Tibial nerve (tissue), 4 donors: ENCODE measurements at regions not wholly inside any gene's neighbourhood (a gene's known extent, or its start where the extent isn't known, plus 50 kb on each side); places are given as distances from the start of the nearest gene placed in this dataset.

Experiments
- EP300 ChIP-seq, 2 donors: sonication (generic); formaldehyde crosslinking; IDR thresholded peaks; one replicate each; pipeline ENCODE4 v1.6.1; 2017; ENCODE audit warnings: antibody characterized with exemption in 2 of 2, mild to moderate bottlenecking in 1 of 2
- POLR2A ChIP-seq, 2 donors: fragments of 450-650 bp; IDR thresholded peaks; one replicate each; pipeline ENCODE4 v1.6.1; 2017; ENCODE audit warnings: antibody characterized with exemption in 2 of 2, mild to moderate bottlenecking in 2 of 2, moderate library complexity in 2 of 2
- TF ChIP-seq, protein P1 (sequence below), 5 experiments: fragments of 200-600 bp in 3 of 5; fragments of 450-650 bp in 2 of 5; sonication (generic) in 3 of 5; IDR thresholded peaks; one replicate each; pipeline ENCODE4 v1.5.1; 2016 to 2019; ENCODE audit warnings: antibody characterized with exemption in 5 of 5, mild to moderate bottlenecking in 3 of 5, moderate library complexity in 2 of 5

- no peak for TF ChIP-seq EP300 (IDR thresholded peaks at IDR 0.05)
- TF ChIP-seq, protein P1, sequence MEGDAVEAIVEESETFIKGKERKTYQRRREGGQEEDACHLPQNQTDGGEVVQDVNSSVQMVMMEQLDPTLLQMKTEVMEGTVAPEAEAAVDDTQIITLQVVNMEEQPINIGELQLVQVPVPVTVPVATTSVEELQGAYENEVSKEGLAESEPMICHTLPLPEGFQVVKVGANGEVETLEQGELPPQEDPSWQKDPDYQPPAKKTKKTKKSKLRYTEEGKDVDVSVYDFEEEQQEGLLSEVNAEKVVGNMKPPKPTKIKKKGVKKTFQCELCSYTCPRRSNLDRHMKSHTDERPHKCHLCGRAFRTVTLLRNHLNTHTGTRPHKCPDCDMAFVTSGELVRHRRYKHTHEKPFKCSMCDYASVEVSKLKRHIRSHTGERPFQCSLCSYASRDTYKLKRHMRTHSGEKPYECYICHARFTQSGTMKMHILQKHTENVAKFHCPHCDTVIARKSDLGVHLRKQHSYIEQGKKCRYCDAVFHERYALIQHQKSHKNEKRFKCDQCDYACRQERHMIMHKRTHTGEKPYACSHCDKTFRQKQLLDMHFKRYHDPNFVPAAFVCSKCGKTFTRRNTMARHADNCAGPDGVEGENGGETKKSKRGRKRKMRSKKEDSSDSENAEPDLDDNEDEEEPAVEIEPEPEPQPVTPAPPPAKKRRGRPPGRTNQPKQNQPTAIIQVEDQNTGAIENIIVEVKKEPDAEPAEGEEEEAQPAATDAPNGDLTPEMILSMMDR (IDR thresholded peaks at IDR 0.05), result no peak
- TF ChIP-seq POLR2A (IDR thresholded peaks at IDR 0.05), result no peak
These were observed 138.3 kb downstream of the SQOR start for GRCh38 chr15:45773149-45773548.
